ENCODE measurements at regions not wholly inside any gene's neighbourhood (a gene's known extent, or its start where the extent isn't known, plus 50 kb on each side); places are given as distances from the start of the nearest gene placed in this dataset.

GRCh38 chr3:72595376-72595775 lies 252.9 kb downstream of the SHQ1 start:
- Histone ChIP-seq H3K4me1 (ENCODE audit: control insufficient read depth, insufficient read depth, low read length) (no peaks in the 10 kb centered on the region), H3K27ac (ENCODE audit: low read length) (no peak overlapping the region), H3K36me3 (ENCODE audit: control insufficient read depth, insufficient read depth, low read length) (no peaks in the 10 kb centered on the region), H3K4me3 (ENCODE audit: low read depth in 2 of 2, low read length in 2 of 2) (no peak overlapping the region), H3K9me3 (ENCODE audit: control insufficient read depth, insufficient read depth, low read depth, low read length) (no peaks in the 10 kb centered on the region), H3K27me3 (ENCODE audit: control insufficient read depth, insufficient read depth, low read length) (peaks cover 2% of the 10 kb centered on the region; the same call in 1 of the 2 replicates)
- BruUV-seq (replicated peaks) = no TSS peak
- DNase-seq (ENCODE audit: low read depth, low spot score) = no peak
- no peak for TF ChIP-seq POLR2AphosphoS5 (IDR thresholded peaks at IDR 0.05; ENCODE audit: low read depth, low read length)
- no peak for TF ChIP-seq TCF7L2 (IDR thresholded peaks at IDR 0.05; ENCODE audit: low read depth, low read length)
- TF ChIP-seq REST (IDR thresholded peaks at IDR 0.05; ENCODE audit: insufficient read depth in 1 of 2, low read depth in 2 of 2, low read length in 1 of 2) = no peak
- CTCF ChIA-PET = no interaction called here
- intact Hi-C loops (cut with micrococcal nuclease; ENCODE audit: unreplicated experiment) (no loop called here), in situ Hi-C loops (cut with HindIII; ENCODE audit: low pct_unique_long_range_greater_than_20kb, low sequenced_read_pairs) (no loop called here)
- POLR2A ChIA-PET = no interaction called here
- no peak for ATAC-seq

GRCh38 chr3:72594615-72595215 lies 253.5 kb downstream of the SHQ1 start:
- ATAC-seq = no peak
- ChIA-PET CTCF (no interaction called here), POLR2A (no interaction called here)
- Histone ChIP-seq H3K36me3 (ENCODE audit: control insufficient read depth, insufficient read depth, low read length) (no peaks in the 10 kb centered on the region), H3K9me3 (ENCODE audit: control insufficient read depth, insufficient read depth, low read depth, low read length) (no peaks in the 10 kb centered on the region), H3K4me1 (ENCODE audit: control insufficient read depth, insufficient read depth, low read length) (no peaks in the 10 kb centered on the region), H3K27me3 (ENCODE audit: control insufficient read depth, insufficient read depth, low read length) (peaks cover 2% of the 10 kb centered on the region; the same call in 1 of the 2 replicates), H3K27ac (ENCODE audit: low read length) (no peak overlapping the region), H3K4me3 (ENCODE audit: low read depth in 2 of 2, low read length in 2 of 2) (no peak overlapping the region)
- no peak for DNase-seq (ENCODE audit: low read depth, low spot score)
- BruUV-seq (replicated peaks) = no TSS peak
- intact Hi-C loops (cut with micrococcal nuclease; ENCODE audit: unreplicated experiment) (no loop called here), in situ Hi-C loops (cut with HindIII; ENCODE audit: low pct_unique_long_range_greater_than_20kb, low sequenced_read_pairs) (no loop called here)
- no peak for TF ChIP-seq REST (IDR thresholded peaks at IDR 0.05; ENCODE audit: insufficient read depth in 1 of 2, low read depth in 2 of 2, low read length in 1 of 2)
- no peak for TF ChIP-seq TCF7L2 (IDR thresholded peaks at IDR 0.05; ENCODE audit: low read depth, low read length)
- no peak for TF ChIP-seq SIN3A (IDR thresholded peaks at IDR 0.05; ENCODE audit: borderline replicate concordance, insufficient read depth, low read depth, low read length)

GRCh38 chr3:72593881-72594397 lies 254.3 kb downstream of the SHQ1 start:
- Histone ChIP-seq H3K27me3 (ENCODE audit: control insufficient read depth, insufficient read depth, low read length) (no peaks in the 10 kb centered on the region), H3K36me3 (ENCODE audit: control insufficient read depth, insufficient read depth, low read length) (no peaks in the 10 kb centered on the region), H3K27ac (ENCODE audit: low read length) (no peak overlapping the region), H3K4me1 (ENCODE audit: control insufficient read depth, insufficient read depth, low read length) (no peaks in the 10 kb centered on the region), H3K4me3 (ENCODE audit: low read depth in 2 of 2, low read length in 2 of 2) (no peak overlapping the region), H3K9me3 (ENCODE audit: control insufficient read depth, insufficient read depth, low read depth, low read length) (no peaks in the 10 kb centered on the region)
- DNase-seq (ENCODE audit: low read depth, low spot score) (no peak), ATAC-seq (no peak)
- ChIA-PET CTCF (no interaction called here), POLR2A (no interaction called here)
- no TSS peak for BruUV-seq (replicated peaks)
- intact Hi-C loops (cut with micrococcal nuclease; ENCODE audit: unreplicated experiment) (no loop called here), in situ Hi-C loops (cut with HindIII; ENCODE audit: low pct_unique_long_range_greater_than_20kb, low sequenced_read_pairs) (no loop called here)
- TF ChIP-seq REST (IDR thresholded peaks at IDR 0.05; ENCODE audit: insufficient read depth in 1 of 2, low read depth in 2 of 2, low read length in 1 of 2) (no peak), SIN3A (IDR thresholded peaks at IDR 0.05; ENCODE audit: borderline replicate concordance, insufficient read depth, low read depth, low read length) (no peak), TCF7L2 (IDR thresholded peaks at IDR 0.05; ENCODE audit: low read depth, low read length) (no peak), POLR2AphosphoS5 (IDR thresholded peaks at IDR 0.05; ENCODE audit: low read depth, low read length) (no peak), CTCF (IDR thresholded peaks at IDR 0.05) (no peak)
